Neural cell (in vitro differentiated cells): ENCODE measurements at regions not wholly inside any gene's neighbourhood (a gene's known extent, or its start where the extent isn't known, plus 50 kb on each side); places are given as distances from the start of the nearest gene placed in this dataset.

Source experiments
- EP300 ChIP-seq: fragments of 450-650 bp; conservative IDR thresholded peaks from 2 replicates; pipeline ENCODE4 v1.6.1; 2014; ENCODE audit warnings: antibody characterized with exemption, mild to moderate bottlenecking, moderate library complexity; ENCODE audit not compliant: poor library complexity, severe bottlenecking
- RAD21 ChIP-seq: fragments of 450-650 bp; conservative IDR thresholded peaks from 2 replicates; pipeline ENCODE4 v1.6.1; 2014; ENCODE audit warnings: antibody characterized with exemption, mild to moderate bottlenecking, moderate library complexity
- TF ChIP-seq, protein P1 (sequence below): fragments of 450-650 bp; IDR thresholded peaks from 2 replicates; pipeline ENCODE4 v1.5.1; 2014; ENCODE audit warnings: antibody characterized with exemption, mild to moderate bottlenecking, moderate library complexity; ENCODE audit not compliant: poor library complexity, severe bottlenecking
- TF ChIP-seq, protein P2 (sequence below): IDR thresholded peaks from 2 replicates; pipeline ENCODE4 v1.6.1; 2012; ENCODE audit warnings: borderline replicate concordance

DNA sequence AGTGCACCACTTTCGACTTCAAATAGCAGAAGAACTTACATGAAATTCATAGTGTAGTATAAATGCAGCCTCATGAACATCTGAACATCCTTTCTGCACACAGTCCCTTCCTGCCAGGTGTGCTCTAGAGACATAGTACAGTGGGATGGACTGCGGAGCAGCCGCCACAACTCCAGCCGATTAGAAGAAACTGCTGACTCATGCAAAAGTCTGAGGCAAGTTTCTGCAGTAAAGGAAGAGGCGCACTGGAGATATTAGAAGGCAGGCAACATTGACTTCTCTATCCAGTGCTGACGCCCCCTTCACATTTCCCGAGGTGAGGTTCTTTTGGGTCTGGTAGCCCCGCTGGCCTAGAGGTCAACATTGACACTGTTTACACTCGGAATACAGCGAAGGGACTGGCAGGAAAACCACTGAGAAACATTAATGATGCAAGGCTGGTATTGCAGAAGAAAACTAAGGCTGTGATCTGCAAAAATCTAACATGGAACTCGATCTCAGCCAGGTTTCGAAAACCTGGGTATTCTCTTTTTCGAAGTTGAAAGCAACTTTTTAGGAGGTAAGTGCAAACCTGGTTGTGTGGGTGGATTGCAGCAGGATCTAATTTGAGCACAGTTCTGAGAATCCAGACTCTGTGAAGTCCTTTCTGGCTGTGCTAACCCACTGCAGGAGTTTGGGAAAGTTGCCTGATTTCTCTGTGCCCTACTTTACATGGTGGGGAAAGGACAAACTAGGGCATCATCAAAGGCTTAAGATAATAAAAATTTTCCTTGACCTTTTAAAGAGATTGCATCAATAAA, 90.7 kb downstream of the CDC7 start:
- TF ChIP-seq, protein P1, sequence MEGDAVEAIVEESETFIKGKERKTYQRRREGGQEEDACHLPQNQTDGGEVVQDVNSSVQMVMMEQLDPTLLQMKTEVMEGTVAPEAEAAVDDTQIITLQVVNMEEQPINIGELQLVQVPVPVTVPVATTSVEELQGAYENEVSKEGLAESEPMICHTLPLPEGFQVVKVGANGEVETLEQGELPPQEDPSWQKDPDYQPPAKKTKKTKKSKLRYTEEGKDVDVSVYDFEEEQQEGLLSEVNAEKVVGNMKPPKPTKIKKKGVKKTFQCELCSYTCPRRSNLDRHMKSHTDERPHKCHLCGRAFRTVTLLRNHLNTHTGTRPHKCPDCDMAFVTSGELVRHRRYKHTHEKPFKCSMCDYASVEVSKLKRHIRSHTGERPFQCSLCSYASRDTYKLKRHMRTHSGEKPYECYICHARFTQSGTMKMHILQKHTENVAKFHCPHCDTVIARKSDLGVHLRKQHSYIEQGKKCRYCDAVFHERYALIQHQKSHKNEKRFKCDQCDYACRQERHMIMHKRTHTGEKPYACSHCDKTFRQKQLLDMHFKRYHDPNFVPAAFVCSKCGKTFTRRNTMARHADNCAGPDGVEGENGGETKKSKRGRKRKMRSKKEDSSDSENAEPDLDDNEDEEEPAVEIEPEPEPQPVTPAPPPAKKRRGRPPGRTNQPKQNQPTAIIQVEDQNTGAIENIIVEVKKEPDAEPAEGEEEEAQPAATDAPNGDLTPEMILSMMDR, result no peak
- TF ChIP-seq RAD21 (no peak), EP300 (no peak)
- TF ChIP-seq, protein P2, sequence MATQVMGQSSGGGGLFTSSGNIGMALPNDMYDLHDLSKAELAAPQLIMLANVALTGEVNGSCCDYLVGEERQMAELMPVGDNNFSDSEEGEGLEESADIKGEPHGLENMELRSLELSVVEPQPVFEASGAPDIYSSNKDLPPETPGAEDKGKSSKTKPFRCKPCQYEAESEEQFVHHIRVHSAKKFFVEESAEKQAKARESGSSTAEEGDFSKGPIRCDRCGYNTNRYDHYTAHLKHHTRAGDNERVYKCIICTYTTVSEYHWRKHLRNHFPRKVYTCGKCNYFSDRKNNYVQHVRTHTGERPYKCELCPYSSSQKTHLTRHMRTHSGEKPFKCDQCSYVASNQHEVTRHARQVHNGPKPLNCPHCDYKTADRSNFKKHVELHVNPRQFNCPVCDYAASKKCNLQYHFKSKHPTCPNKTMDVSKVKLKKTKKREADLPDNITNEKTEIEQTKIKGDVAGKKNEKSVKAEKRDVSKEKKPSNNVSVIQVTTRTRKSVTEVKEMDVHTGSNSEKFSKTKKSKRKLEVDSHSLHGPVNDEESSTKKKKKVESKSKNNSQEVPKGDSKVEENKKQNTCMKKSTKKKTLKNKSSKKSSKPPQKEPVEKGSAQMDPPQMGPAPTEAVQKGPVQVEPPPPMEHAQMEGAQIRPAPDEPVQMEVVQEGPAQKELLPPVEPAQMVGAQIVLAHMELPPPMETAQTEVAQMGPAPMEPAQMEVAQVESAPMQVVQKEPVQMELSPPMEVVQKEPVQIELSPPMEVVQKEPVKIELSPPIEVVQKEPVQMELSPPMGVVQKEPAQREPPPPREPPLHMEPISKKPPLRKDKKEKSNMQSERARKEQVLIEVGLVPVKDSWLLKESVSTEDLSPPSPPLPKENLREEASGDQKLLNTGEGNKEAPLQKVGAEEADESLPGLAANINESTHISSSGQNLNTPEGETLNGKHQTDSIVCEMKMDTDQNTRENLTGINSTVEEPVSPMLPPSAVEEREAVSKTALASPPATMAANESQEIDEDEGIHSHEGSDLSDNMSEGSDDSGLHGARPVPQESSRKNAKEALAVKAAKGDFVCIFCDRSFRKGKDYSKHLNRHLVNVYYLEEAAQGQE, result no peak
